ENCODE measurements at regions not wholly inside any gene's neighbourhood (a gene's known extent, or its start where the extent isn't known, plus 50 kb on each side); places are given as distances from the start of the nearest gene placed in this dataset.

DNA sequence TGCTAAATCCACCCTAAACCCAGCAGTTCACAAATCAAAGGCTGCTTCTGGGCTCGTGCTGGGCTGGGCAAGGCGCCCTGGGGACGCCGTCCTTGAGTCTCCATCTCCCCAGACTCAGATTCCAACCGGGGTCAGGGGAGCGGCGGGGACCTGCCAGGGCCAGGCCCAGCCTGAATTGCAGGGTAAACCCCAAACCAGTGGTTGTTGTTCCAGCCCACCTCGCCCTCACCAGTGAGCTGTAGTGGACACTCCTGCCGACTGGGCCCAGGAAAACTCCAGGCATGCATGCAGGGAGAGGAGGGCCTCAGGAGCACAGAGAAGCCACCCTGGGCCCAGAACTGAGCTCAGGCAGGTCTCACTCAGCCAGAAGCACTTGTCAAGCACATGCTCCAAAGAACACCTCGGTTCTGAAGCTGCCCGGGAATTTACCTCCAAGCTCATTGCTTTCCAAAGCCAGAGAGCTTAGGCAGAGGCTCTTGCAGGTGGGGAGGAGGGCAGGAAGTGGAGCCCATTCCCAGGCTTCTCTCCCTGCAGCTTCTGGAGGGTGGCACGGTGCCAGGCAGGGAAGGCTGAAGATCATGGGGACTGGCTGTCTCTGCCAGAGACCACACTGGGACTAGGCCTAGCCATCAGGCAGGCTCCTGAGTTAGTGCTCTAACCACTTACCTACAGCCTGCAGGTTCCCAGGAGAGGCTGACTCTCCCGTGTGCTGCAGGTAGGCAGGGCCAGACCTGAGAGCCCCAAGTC is 437.0 kb downstream of the MATN1 start:
- Histone ChIP-seq H3K9ac (ENCODE audit: control insufficient read depth, extremely low read depth, insufficient read depth, low read length) (no peak overlapping the region), H3K36me3 (ENCODE audit: control insufficient read depth in 2 of 2, extremely low read depth in 1 of 2, insufficient read depth in 2 of 2, low read length in 2 of 2) (no peaks in the 10 kb centered on the region), H3K9me3 (ENCODE audit: control insufficient read depth, low read depth, low read length) (no peaks in the 10 kb centered on the region), H3K4me3 (ENCODE audit: control insufficient read depth in 2 of 3, extremely low read depth in 1 of 3, insufficient read depth in 2 of 3, low read depth in 1 of 3, low read length in 3 of 3) (no peak overlapping the region), H3K27ac (ENCODE audit: control insufficient read depth, insufficient read depth, low read length) (no peak overlapping the region), H3K9me1 (ENCODE audit: control insufficient read depth, extremely low read depth, insufficient read depth, low read length) (no peaks in the 10 kb centered on the region), H3K79me2 (ENCODE audit: control insufficient read depth, insufficient read depth, low read length) (no peaks in the 10 kb centered on the region), H3K27me3 (ENCODE audit: control insufficient read depth, extremely low read depth, insufficient read depth, low read length) (peaks cover 8% of the 10 kb centered on the region), H3K4me2 (ENCODE audit: control insufficient read depth, extremely low read depth, insufficient read depth, low read depth, low read length) (no peak overlapping the region), H3K4me1 (ENCODE audit: control insufficient read depth, extremely low read depth, insufficient read depth, low read length) (no peaks in the 10 kb centered on the region), H4K20me1 (ENCODE audit: control insufficient read depth, extremely low read depth, insufficient read depth, low read length) (no peaks in the 10 kb centered on the region), H2AFZ (ENCODE audit: control insufficient read depth, low read length) (no peak overlapping the region)
- dilution Hi-C loops (cut with MboI; ENCODE audit: extremely low pct_ligation_motif_present, low sequenced_read_pairs), result no loop called here
- no peak for TF ChIP-seq CTCF (optimal IDR thresholded peaks at IDR 0.05 in 1 of 3, IDR thresholded peaks at IDR 0.05 in 1 of 3, conservative IDR thresholded peaks at IDR 0.05 in 1 of 3; ENCODE audit: extremely low read depth in 1 of 3, insufficient read depth in 2 of 3, low read length in 3 of 3)
- TF ChIP-seq EZH2 (IDR thresholded peaks at IDR 0.05; ENCODE audit: low read length), result no peak
- no peak for FAIRE-seq
- DNase-seq (ENCODE audit: low read depth, low spot score), result no peak

DNA sequence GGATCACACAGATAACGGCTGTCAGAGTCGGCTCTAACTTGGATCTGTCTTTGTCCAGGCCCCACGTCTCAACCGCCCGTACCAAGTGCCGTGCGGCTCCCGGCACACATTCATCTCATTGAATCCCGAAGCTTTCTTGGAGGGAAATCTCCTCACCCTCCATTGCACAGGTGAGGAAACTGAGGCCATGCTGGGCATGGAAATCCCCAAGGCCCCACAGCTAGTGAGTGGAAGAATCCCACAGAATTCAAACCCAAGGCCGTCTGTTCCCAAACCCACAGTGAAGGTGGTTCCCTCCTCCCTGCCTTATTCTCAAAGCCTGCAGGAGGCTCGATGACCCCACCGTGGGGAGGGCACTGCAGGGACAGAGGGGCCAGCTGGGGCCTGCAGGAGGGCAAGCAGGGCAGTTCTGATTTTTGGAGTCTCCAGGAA is 437.9 kb downstream of the MATN1 start:
- Histone ChIP-seq H3K4me2 (ENCODE audit: control insufficient read depth, extremely low read depth, insufficient read depth, low read depth, low read length) (no peak overlapping the region), H3K4me3 (ENCODE audit: control insufficient read depth in 2 of 3, extremely low read depth in 1 of 3, insufficient read depth in 2 of 3, low read depth in 1 of 3, low read length in 3 of 3) (no peak overlapping the region), H3K27ac (ENCODE audit: control insufficient read depth, insufficient read depth, low read length) (no peak overlapping the region), H3K36me3 (ENCODE audit: control insufficient read depth in 2 of 2, extremely low read depth in 1 of 2, insufficient read depth in 2 of 2, low read length in 2 of 2) (no peaks in the 10 kb centered on the region), H3K4me1 (ENCODE audit: control insufficient read depth, extremely low read depth, insufficient read depth, low read length) (no peaks in the 10 kb centered on the region), H4K20me1 (ENCODE audit: control insufficient read depth, extremely low read depth, insufficient read depth, low read length) (no peaks in the 10 kb centered on the region), H3K9me1 (ENCODE audit: control insufficient read depth, extremely low read depth, insufficient read depth, low read length) (no peaks in the 10 kb centered on the region), H3K9ac (ENCODE audit: control insufficient read depth, extremely low read depth, insufficient read depth, low read length) (no peak overlapping the region), H3K79me2 (ENCODE audit: control insufficient read depth, insufficient read depth, low read length) (no peaks in the 10 kb centered on the region), H3K27me3 (ENCODE audit: control insufficient read depth, extremely low read depth, insufficient read depth, low read length) (peaks cover 8% of the 10 kb centered on the region), H2AFZ (ENCODE audit: control insufficient read depth, low read length) (no peak overlapping the region), H3K9me3 (ENCODE audit: control insufficient read depth, low read depth, low read length) (no peaks in the 10 kb centered on the region)
- DNase-seq (ENCODE audit: low read depth, low spot score), result no peak
- dilution Hi-C loops (cut with MboI; ENCODE audit: extremely low pct_ligation_motif_present, low sequenced_read_pairs), result no loop called here
- no peak for FAIRE-seq
- TF ChIP-seq CTCF (optimal IDR thresholded peaks at IDR 0.05 in 1 of 3, IDR thresholded peaks at IDR 0.05 in 1 of 3, conservative IDR thresholded peaks at IDR 0.05 in 1 of 3; ENCODE audit: extremely low read depth in 1 of 3, insufficient read depth in 2 of 3, low read length in 3 of 3) (no peak), EZH2 (IDR thresholded peaks at IDR 0.05; ENCODE audit: low read length) (no peak)

Data from keratinocyte (primary cell).